HepG2 (cell line): ENCODE measurements at regions not wholly inside any gene's neighbourhood (a gene's known extent, or its start where the extent isn't known, plus 50 kb on each side); places are given as distances from the start of the nearest gene placed in this dataset.

Experiments used
- ATAC-seq: fragments of 200-7000 bp; cut with Tn5 transposase; 3 replicates; pipeline ENCODE4 v1.9.1; 2020; ENCODE audit warnings: mild to moderate bottlenecking, moderate library complexity
- BruUV-seq: library from RNA; stranded (reverse); fragments of 400-500 nt; replicated peaks from 2 replicates; lab custom pipeline; 2021; lab: Mats Ljungman, UMichigan
- CTCF ChIA-PET: fragments of 300-600 bp; formaldehyde crosslinking; extraction: SDS; loops from one replicate; lab custom pipeline; 2021; ENCODE audit warnings: low total read pairs, inconsistent platforms, low intra/inter-chr PET ratio; lab: Yijun Ruan, JAX
- POLR2A ChIA-PET: fragments of 350-600 bp; sonication (Branson Sonifier 250); formaldehyde crosslinking; loops from one replicate; lab custom pipeline; 2020; ENCODE audit warnings: antibody characterized with exemption, inconsistent platforms; lab: Yijun Ruan, JAX
- DNase-seq: peaks from one replicate; pipeline ENCODE4 v3.0.0-alpha.2; 2015; ENCODE audit warnings: low spot score
- FAIRE-seq: peaks from 3 replicates; lab custom pipeline; 2011; peaks lifted over from hg19 to GRCh38; lab: Jason Lieb, UNC
- H2AFZ ChIP-seq: one replicate; pipeline ENCODE4 v1.6.1; 2011; ENCODE audit warnings: low read length, inconsistent platforms
- H3K27ac ChIP-seq: fragments of 300-600 bp; 3 replicates; pipeline ENCODE4 v1.8.0; 2011; ENCODE audit warnings: mixed run types, mild to moderate bottlenecking, mixed read lengths, low read length, inconsistent platforms; ENCODE audit not compliant: insufficient read depth; ENCODE audit errors: extremely low read length
- H3K27me3 ChIP-seq, 2 experiments: fragments of 200-600 bp in 1 of 2; 2 replicates in 1 of 2; 3 replicates in 1 of 2; pipeline versions ENCODE4 v1.6.0 to v1.8.0; 2011; ENCODE audit warnings: low read length in 2 of 2, mild to moderate bottlenecking in 2 of 2, moderate library complexity in 2 of 2, inconsistent platforms in 1 of 2; ENCODE audit not compliant: insufficient read depth in 2 of 2, control insufficient read depth in 1 of 2
- H3K36me3 ChIP-seq, 2 experiments: fragments of 200-600 bp in 1 of 2; replicated peaks in 1 of 2; 2 replicates in 1 of 2; 3 replicates in 1 of 2; pipeline versions ENCODE4 v1.5.1 to v1.8.0; 2011; ENCODE audit warnings: low read length in 2 of 2, inconsistent platforms in 1 of 2; ENCODE audit not compliant: insufficient read depth in 2 of 2, control insufficient read depth in 1 of 2
- H3K4me1 ChIP-seq: 2 replicates; pipeline ENCODE4 v1.5.1; 2012; ENCODE audit warnings: low read length, inconsistent platforms; ENCODE audit not compliant: insufficient read depth
- H3K4me2 ChIP-seq: 2 replicates; pipeline ENCODE4 v1.6.0; 2011; ENCODE audit warnings: low read depth, low read length, inconsistent platforms
- H3K4me3 ChIP-seq, 3 experiments: fragments of 200-600 bp in 1 of 3; sonication (generic), shearing (Covaris generic) in 1 of 3; replicated peaks in 1 of 3; 2 replicates each; pipeline ENCODE4 v1.5.1; 2011 to 2016; ENCODE audit warnings: low read length in 3 of 3, inconsistent platforms in 2 of 3, low read depth in 2 of 3, mild to moderate bottlenecking in 2 of 3, control low read depth in 1 of 3, mixed read lengths in 1 of 3; ENCODE audit not compliant: insufficient read depth in 1 of 3
- H3K79me2 ChIP-seq: one replicate; pipeline ENCODE4 v1.6.1; 2011; ENCODE audit warnings: low read length, inconsistent platforms; ENCODE audit not compliant: insufficient read depth
- H3K9ac ChIP-seq: 2 replicates; pipeline ENCODE4 v1.6.0; 2011; ENCODE audit warnings: mild to moderate bottlenecking, low read depth, low read length, inconsistent platforms; ENCODE audit not compliant: insufficient read depth
- H3K9me3 ChIP-seq: 2 replicates; pipeline ENCODE4 v1.5.1; 2012; ENCODE audit warnings: mild to moderate bottlenecking, low read length
- H4K20me1 ChIP-seq: 2 replicates; pipeline ENCODE4 v1.6.0; 2011; ENCODE audit warnings: inconsistent platforms, mild to moderate bottlenecking, low read length, moderate library complexity; ENCODE audit not compliant: insufficient read depth
- BORCS8-MEF2B ChIP-seq: sonication (generic); formaldehyde crosslinking; IDR thresholded peaks from 2 replicates; pipeline ENCODE4 v1.8.0; 2022; ENCODE audit warnings: mild to moderate bottlenecking, missing genetic modification reagents
- ELF3 ChIP-seq: IDR thresholded peaks from 2 replicates; pipeline ENCODE4 v1.6.1; 2016; ENCODE audit warnings: missing genetic modification reagents, missing compliant biosample characterization
- KDM3A ChIP-seq: IDR thresholded peaks from 2 replicates; pipeline ENCODE4 v1.6.1; 2018; ENCODE audit warnings: low read depth, missing compliant biosample characterization
- REXO4 ChIP-seq: sonication (generic); formaldehyde crosslinking; IDR thresholded peaks from 2 replicates; pipeline ENCODE4 v1.8.0; 2022; ENCODE audit warnings: missing genetic modification reagents, mild to moderate bottlenecking, borderline replicate concordance
- RFX1 ChIP-seq: fragments of 450-650 bp; IDR thresholded peaks from 2 replicates; pipeline ENCODE4 v1.6.1; 2017
- SMAD1 ChIP-seq: sonication (generic); formaldehyde crosslinking; IDR thresholded peaks from 2 replicates; pipeline ENCODE4 v1.4.0; 2020; ENCODE audit warnings: missing genetic modification reagents, low read depth, mild to moderate bottlenecking, borderline replicate concordance
- ZNF550 ChIP-seq: sonication (generic); formaldehyde crosslinking; IDR thresholded peaks from 2 replicates; pipeline ENCODE4 v1.4.0; 2020; ENCODE audit warnings: mild to moderate bottlenecking, missing genetic modification reagents, borderline replicate concordance
- ZNF607 ChIP-seq: sonication (generic); formaldehyde crosslinking; IDR thresholded peaks from 2 replicates; pipeline ENCODE4 v1.5.1; 2020; ENCODE audit warnings: missing genetic modification reagents, mild to moderate bottlenecking, borderline replicate concordance
- ZNF674 ChIP-seq: sonication (generic); formaldehyde crosslinking; IDR thresholded peaks from 2 replicates; pipeline ENCODE4 v1.5.0; 2020; ENCODE audit warnings: low read depth, mild to moderate bottlenecking, missing genetic modification reagents
- ZNF709 ChIP-seq: sonication (generic); formaldehyde crosslinking; IDR thresholded peaks from 2 replicates; pipeline ENCODE4 v1.5.0; 2020; ENCODE audit warnings: mild to moderate bottlenecking, missing genetic modification reagents
- ZNF773 ChIP-seq: sonication (generic); formaldehyde crosslinking; IDR thresholded peaks from 2 replicates; pipeline ENCODE4 v1.4.0; 2020; ENCODE audit warnings: missing genetic modification reagents, borderline replicate concordance
- ZSCAN30 ChIP-seq: sonication (generic); formaldehyde crosslinking; IDR thresholded peaks from 2 replicates; pipeline ENCODE4 v1.5.0; 2020; ENCODE audit warnings: mild to moderate bottlenecking, missing genetic modification reagents
- WGBS: methylation state at CpG from one replicate; pipeline ENCODE4 v1.1.6; 2017; ENCODE audit warnings: low lambda C conversion rate; 5-methylcytosine and 5-hydroxymethylcytosine counted together
- in situ Hi-C: cut with HindIII; loops from 2 replicates; pipeline ENCODE4 v1.10.0; 2017; ENCODE audit warnings: low pct_unique_long_range_greater_than_20kb; ENCODE audit not compliant: extremely low pct_ligation_motif_present
- intact Hi-C: fragments of 100-400 bp; cut with micrococcal nuclease; formaldehyde crosslinking; loops from one replicate; pipeline ENCODE4 v1.10.0; 2022; ENCODE audit not compliant: unreplicated experiment
- TF ChIP-seq, protein P1 (sequence below), 2 experiments: sonication (generic) in 1 of 2; formaldehyde crosslinking in 1 of 2; IDR thresholded peaks; 2 replicates each; pipeline versions ENCODE4 v1.4.0 to v1.6.1; 2016 to 2020; ENCODE audit warnings: borderline replicate concordance in 1 of 2, low read depth in 1 of 2, mild to moderate bottlenecking in 1 of 2, missing genetic modification reagents in 1 of 2
- TF ChIP-seq, protein P2 (sequence below): sonication (generic); formaldehyde crosslinking; IDR thresholded peaks from 2 replicates; pipeline ENCODE4 v1.5.1; 2020; ENCODE audit warnings: missing genetic modification reagents, mild to moderate bottlenecking, borderline replicate concordance
- TF ChIP-seq, protein P3 (sequence below): sonication (generic); formaldehyde crosslinking; IDR thresholded peaks from 2 replicates; pipeline ENCODE4 v1.5.0; 2020; ENCODE audit warnings: missing genetic modification reagents, mild to moderate bottlenecking, borderline replicate concordance
- TF ChIP-seq, protein P4 (sequence below): sonication (generic); formaldehyde crosslinking; IDR thresholded peaks from 2 replicates; pipeline ENCODE4 v1.4.0; 2020; ENCODE audit warnings: missing genetic modification reagents

DNA sequence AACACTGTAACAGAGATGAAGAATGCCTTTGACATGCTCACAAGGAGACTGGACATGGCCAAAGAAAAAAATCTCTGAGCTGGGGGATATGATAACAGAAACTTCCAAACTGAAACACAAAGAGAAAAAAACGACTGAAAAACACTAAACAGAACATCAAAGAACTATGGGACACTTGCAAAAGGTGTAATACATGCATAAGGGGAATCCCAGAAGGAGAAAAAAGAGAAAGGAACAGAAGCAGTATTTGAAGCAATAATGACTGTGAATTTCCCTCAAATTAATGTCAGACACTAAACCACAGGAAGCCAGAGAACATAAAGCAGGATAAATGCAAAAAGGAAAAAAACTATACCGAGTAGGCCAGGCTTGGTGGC, 117.4 kb upstream of the ARID1B start:
- H3K27ac ChIP-seq: no peak overlapping the region
- no peaks in the 10 kb centered on the region for H3K9me3 ChIP-seq
- no peaks in the 10 kb centered on the region for H4K20me1 ChIP-seq
- in situ Hi-C loops (loop anchor here (10.0 kb wide), 1 partner anchor 95 kb away; no protein-coding TSS in a partner anchor), intact Hi-C loops (no loop called here)
- peaks cover 2 to 22% of the 10 kb centered on the region in 2 experiments; a peak in 3 of 5 replicates for H3K27me3 ChIP-seq
- ChIA-PET CTCF (no interaction called here), POLR2A (no interaction called here)
- no peak for DNase-seq
- H3K4me1 ChIP-seq: no peaks in the 10 kb centered on the region
- no peaks in the 10 kb centered on the region for H3K79me2 ChIP-seq
- BruUV-seq: no TSS peak
- H3K36me3 ChIP-seq: no peaks in the 10 kb centered on the region
- 6% methylated on average over 2 of the region's 2 CpGs for WGBS
- H2AFZ ChIP-seq: no peak overlapping the region
- H3K4me3 ChIP-seq: no peak overlapping the region
- FAIRE-seq: no peak
- no peak overlapping the region for H3K4me2 ChIP-seq
- no peak for ATAC-seq
- H3K9ac ChIP-seq: no peak overlapping the region
- no peak for TF ChIP-seq BORCS8-MEF2B (CRISPR knock-in tag)
- no peak for TF ChIP-seq SMAD1 (CRISPR knock-in tag)
- TF ChIP-seq KDM3A: no peak
- no peak for TF ChIP-seq ZNF550
- TF ChIP-seq, protein P1, sequence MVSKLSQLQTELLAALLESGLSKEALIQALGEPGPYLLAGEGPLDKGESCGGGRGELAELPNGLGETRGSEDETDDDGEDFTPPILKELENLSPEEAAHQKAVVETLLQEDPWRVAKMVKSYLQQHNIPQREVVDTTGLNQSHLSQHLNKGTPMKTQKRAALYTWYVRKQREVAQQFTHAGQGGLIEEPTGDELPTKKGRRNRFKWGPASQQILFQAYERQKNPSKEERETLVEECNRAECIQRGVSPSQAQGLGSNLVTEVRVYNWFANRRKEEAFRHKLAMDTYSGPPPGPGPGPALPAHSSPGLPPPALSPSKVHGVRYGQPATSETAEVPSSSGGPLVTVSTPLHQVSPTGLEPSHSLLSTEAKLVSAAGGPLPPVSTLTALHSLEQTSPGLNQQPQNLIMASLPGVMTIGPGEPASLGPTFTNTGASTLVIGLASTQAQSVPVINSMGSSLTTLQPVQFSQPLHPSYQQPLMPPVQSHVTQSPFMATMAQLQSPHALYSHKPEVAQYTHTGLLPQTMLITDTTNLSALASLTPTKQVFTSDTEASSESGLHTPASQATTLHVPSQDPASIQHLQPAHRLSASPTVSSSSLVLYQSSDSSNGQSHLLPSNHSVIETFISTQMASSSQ (IDR thresholded peaks at IDR 0.05; ENCODE audit: low read depth): no peak
- TF ChIP-seq, protein P1 (CRISPR knock-in tag; IDR thresholded peaks at IDR 0.05; ENCODE audit: borderline replicate concordance): no peak
- TF ChIP-seq ZNF773: no peak
- no peak for TF ChIP-seq ZNF709 (CRISPR knock-in tag)
- no peak for TF ChIP-seq RFX1
- TF ChIP-seq, protein P2, sequence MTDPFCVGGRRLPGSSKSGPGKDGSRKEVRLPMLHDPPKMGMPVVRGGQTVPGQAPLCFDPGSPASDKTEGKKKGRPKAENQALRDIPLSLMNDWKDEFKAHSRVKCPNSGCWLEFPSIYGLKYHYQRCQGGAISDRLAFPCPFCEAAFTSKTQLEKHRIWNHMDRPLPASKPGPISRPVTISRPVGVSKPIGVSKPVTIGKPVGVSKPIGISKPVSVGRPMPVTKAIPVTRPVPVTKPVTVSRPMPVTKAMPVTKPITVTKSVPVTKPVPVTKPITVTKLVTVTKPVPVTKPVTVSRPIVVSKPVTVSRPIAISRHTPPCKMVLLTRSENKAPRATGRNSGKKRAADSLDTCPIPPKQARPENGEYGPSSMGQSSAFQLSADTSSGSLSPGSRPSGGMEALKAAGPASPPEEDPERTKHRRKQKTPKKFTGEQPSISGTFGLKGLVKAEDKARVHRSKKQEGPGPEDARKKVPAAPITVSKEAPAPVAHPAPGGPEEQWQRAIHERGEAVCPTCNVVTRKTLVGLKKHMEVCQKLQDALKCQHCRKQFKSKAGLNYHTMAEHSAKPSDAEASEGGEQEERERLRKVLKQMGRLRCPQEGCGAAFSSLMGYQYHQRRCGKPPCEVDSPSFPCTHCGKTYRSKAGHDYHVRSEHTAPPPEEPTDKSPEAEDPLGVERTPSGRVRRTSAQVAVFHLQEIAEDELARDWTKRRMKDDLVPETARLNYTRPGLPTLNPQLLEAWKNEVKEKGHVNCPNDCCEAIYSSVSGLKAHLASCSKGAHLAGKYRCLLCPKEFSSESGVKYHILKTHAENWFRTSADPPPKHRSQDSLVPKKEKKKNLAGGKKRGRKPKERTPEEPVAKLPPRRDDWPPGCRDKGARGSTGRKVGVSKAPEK: no peak
- TF ChIP-seq, protein P3, sequence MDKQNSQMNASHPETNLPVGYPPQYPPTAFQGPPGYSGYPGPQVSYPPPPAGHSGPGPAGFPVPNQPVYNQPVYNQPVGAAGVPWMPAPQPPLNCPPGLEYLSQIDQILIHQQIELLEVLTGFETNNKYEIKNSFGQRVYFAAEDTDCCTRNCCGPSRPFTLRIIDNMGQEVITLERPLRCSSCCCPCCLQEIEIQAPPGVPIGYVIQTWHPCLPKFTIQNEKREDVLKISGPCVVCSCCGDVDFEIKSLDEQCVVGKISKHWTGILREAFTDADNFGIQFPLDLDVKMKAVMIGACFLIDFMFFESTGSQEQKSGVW (CRISPR knock-in tag): no peak
- TF ChIP-seq ZNF674 (CRISPR knock-in tag): no peak
- TF ChIP-seq REXO4: no peak
- TF ChIP-seq ELF3: no peak
- TF ChIP-seq, protein P4, sequence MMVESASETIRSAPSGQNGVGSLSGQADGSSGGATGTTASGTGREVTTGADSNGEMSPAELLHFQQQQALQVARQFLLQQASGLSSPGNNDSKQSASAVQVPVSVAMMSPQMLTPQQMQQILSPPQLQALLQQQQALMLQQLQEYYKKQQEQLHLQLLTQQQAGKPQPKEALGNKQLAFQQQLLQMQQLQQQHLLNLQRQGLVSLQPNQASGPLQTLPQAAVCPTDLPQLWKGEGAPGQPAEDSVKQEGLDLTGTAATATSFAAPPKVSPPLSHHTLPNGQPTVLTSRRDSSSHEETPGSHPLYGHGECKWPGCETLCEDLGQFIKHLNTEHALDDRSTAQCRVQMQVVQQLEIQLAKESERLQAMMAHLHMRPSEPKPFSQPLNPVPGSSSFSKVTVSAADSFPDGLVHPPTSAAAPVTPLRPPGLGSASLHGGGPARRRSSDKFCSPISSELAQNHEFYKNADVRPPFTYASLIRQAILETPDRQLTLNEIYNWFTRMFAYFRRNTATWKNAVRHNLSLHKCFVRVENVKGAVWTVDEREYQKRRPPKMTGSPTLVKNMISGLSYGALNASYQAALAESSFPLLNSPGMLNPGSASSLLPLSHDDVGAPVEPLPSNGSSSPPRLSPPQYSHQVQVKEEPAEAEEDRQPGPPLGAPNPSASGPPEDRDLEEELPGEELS (CRISPR knock-in tag): no peak
- no peak for TF ChIP-seq ZNF607 (CRISPR knock-in tag)
- TF ChIP-seq ZSCAN30 (CRISPR knock-in tag): no peak
